ENCODE measurements at regions not wholly inside any gene's neighbourhood (a gene's known extent, or its start where the extent isn't known, plus 50 kb on each side); places are given as distances from the start of the nearest gene placed in this dataset.

- no peak for DNase-seq (ENCODE audit: low spot score in 2 of 2)
- H3K36me3 ChIP-seq (replicated peaks), result no peaks in the 10 kb centered on the region
- no peak overlapping the region for H3K4me3 ChIP-seq
- H3K4me1 ChIP-seq, result no peaks in the 10 kb centered on the region
- no peaks in the 10 kb centered on the region for H3K9me3 ChIP-seq
- no peaks in the 10 kb centered on the region for H3K27me3 ChIP-seq (ENCODE audit: low read depth)
- in situ Hi-C loops (cut with MboI; ENCODE audit: low sequenced_read_pairs), result no loop called here
Observed at GRCh38 chr11:71188886-71189767, 63.2 kb downstream of the SHANK2 start.

GRCh38 chr11:71188073-71188472, 64.3 kb downstream of the SHANK2 start:
- Histone ChIP-seq H3K27me3 (ENCODE audit: low read depth) (no peaks in the 10 kb centered on the region), H3K9me3 (no peaks in the 10 kb centered on the region), H3K4me1 (no peaks in the 10 kb centered on the region), H3K36me3 (replicated peaks) (no peaks in the 10 kb centered on the region), H3K4me3 (no peak overlapping the region)
- in situ Hi-C loops (cut with MboI; ENCODE audit: low sequenced_read_pairs), result no loop called here
- DNase-seq (ENCODE audit: low spot score in 2 of 2), result no peak

- no peak for DNase-seq (ENCODE audit: low spot score in 2 of 2)
- no peaks in the 10 kb centered on the region for H3K27me3 ChIP-seq (ENCODE audit: low read depth)
- H3K4me3 ChIP-seq, result no peak overlapping the region
- no peaks in the 10 kb centered on the region for H3K9me3 ChIP-seq
- in situ Hi-C loops (cut with MboI; ENCODE audit: low sequenced_read_pairs), result no loop called here
- no peaks in the 10 kb centered on the region for H3K4me1 ChIP-seq
- H3K36me3 ChIP-seq (replicated peaks), result no peaks in the 10 kb centered on the region
Observed at GRCh38 chr11:71186806-71187205, 65.6 kb downstream of the SHANK2 start.

DNA sequence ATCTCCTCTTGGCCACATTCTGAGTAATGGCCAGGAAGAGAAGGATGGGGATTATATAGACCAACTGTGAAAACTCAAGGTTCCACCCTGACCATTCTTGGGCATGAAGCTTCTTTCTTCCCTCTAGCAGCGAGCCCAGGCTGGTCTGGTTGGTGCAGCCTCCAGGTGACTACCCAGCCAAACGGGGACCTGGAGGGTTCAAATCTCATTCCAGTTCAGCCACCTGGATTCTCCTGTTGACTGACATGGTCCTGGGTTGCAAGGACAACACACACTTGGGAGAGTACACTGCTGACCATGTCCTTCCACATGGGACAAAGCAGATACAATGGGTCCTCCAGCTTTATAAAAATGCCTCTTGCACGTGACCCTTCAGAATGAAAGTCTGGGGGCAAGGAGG, 67.0 kb downstream of the SHANK2 start:
- Histone ChIP-seq H3K9me3 (no peaks in the 10 kb centered on the region), H3K4me1 (no peaks in the 10 kb centered on the region), H3K27me3 (ENCODE audit: low read depth) (no peaks in the 10 kb centered on the region), H3K36me3 (replicated peaks) (no peaks in the 10 kb centered on the region), H3K4me3 (no peak overlapping the region)
- in situ Hi-C loops (cut with MboI; ENCODE audit: low sequenced_read_pairs), result no loop called here
- DNase-seq (ENCODE audit: low spot score in 2 of 2), result no peak

- H3K9me3 ChIP-seq, result no peaks in the 10 kb centered on the region
- in situ Hi-C loops (cut with MboI; ENCODE audit: low sequenced_read_pairs), result no loop called here
- H3K27me3 ChIP-seq (ENCODE audit: low read depth), result no peaks in the 10 kb centered on the region
- no peak for DNase-seq (ENCODE audit: low spot score in 2 of 2)
- H3K4me3 ChIP-seq, result no peak overlapping the region
- H3K4me1 ChIP-seq, result no peaks in the 10 kb centered on the region
- no peaks in the 10 kb centered on the region for H3K36me3 ChIP-seq (replicated peaks)
Observed at GRCh38 chr11:71184421-71185210, 67.8 kb downstream of the SHANK2 start.

- in situ Hi-C loops (cut with MboI; ENCODE audit: low sequenced_read_pairs), result no loop called here
- Histone ChIP-seq H3K9me3 (no peaks in the 10 kb centered on the region), H3K27me3 (ENCODE audit: low read depth) (no peaks in the 10 kb centered on the region), H3K4me3 (no peak overlapping the region), H3K4me1 (no peaks in the 10 kb centered on the region), H3K36me3 (replicated peaks) (no peaks in the 10 kb centered on the region)
- no peak for DNase-seq (ENCODE audit: low spot score in 2 of 2)
Observed at GRCh38 chr11:71183878-71184277, 68.5 kb downstream of the SHANK2 start.

DNA sequence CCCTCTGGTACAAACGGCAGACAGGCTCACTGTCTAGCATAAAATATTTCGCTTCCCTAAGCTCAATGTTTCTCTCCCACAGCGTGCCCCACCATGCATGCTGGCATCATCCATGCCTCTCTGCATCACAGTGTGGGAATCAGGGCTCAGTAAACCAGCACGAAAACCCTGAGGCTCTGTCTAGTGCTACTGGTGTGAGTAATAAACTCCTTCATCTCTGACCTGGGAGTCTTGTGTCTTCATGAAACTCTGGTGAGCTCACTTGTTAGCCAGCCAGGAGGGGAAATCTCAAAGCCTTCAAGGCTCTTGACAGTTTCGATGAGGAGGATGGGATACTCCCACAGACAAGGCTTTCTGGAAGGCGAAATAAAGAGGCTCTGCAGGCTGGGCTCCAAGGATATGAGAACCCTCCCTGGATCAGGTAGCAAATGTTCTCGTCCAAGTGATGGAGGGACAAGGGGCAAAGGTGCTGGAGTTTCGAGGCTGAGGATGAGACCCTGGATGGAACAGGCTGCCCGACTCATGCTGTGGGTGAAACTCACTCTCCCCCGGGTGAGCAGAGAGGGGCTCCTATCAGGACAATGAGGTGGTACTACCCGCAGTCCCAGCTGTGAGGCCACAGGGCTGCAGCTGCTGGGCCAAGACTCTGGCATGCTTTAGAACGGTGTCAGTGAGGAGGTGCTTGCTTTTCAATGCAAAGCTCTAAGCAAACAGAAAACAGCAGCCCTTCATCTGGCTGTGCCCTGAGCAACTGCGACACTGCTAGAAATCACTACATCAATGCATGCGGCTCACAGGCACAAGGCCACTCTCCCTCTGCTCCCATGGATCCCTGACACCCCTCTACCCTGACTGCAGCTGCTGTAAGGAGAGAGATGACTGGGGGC, 69.3 kb downstream of the SHANK2 start:
- H3K4me3 ChIP-seq, result no peak overlapping the region
- no peaks in the 10 kb centered on the region for H3K27me3 ChIP-seq (ENCODE audit: low read depth)
- H3K36me3 ChIP-seq (replicated peaks), result no peaks in the 10 kb centered on the region
- no peaks in the 10 kb centered on the region for H3K4me1 ChIP-seq
- no peaks in the 10 kb centered on the region for H3K9me3 ChIP-seq
- in situ Hi-C loops (cut with MboI; ENCODE audit: low sequenced_read_pairs), result no loop called here
- no peak for DNase-seq (ENCODE audit: low spot score in 2 of 2)

DNA sequence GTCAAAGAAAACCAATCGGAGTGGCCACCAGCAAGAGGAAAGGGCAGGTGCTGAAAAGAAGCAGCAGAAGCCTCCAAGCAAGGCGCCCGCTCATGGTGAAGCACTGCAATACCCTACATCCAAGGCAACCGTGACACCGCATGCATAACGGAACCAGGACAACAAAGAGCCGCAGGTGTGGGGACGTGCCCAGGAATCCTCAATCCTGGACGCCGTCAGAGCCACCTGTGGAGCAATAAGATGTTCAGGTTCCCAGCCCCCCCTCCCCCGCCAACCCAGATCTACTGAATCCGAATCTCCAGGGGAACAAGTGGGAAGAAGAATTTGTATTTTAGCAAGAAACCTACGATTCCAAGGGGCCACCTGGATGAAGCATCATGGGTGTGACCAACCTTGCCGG, 70.8 kb downstream of the SHANK2 start:
- no peaks in the 10 kb centered on the region for H3K36me3 ChIP-seq (replicated peaks)
- H3K27me3 ChIP-seq (ENCODE audit: low read depth), result no peaks in the 10 kb centered on the region
- in situ Hi-C loops (cut with MboI; ENCODE audit: low sequenced_read_pairs), result no loop called here
- no peak for DNase-seq (ENCODE audit: low spot score in 2 of 2)
- no peak overlapping the region for H3K4me3 ChIP-seq
- H3K9me3 ChIP-seq, result peaks cover 2% of the 10 kb centered on the region; the same call in 1 of the 2 replicates
- no peaks in the 10 kb centered on the region for H3K4me1 ChIP-seq

DNA sequence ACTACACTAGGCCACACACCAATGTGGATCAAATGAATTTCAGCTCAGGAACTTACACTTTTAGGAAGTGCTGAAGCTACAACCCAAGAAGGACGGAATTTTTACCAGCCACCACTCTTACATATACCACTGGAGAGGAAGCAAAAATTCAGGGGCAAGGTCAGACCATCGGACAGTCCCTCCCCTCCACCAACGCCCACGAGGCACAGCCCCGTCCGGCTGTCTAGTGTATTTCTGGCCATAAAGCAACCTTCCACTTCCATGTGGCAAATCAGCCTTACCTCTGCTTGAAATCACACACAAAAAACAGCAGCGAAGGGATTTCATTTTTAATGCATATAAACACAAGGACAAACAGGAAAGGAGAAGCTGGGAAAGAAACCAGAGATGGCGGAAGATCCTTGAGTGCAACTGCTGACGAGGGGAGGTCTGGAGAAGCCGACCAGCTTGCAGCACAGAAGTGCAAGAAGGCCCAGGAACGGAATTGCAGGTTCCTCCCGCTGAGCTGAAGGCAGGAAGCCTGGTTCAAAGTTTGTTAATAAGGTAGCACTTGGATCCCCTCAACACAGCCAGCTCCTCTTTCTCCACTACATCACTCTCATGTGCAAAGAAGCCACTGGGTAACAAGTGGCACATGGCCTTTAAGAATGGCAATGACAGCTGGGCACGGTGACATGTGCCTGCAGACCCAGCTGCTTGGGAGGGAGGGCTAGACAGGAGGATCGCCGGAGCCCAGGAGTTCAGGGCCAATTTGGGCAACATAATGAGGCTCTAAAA, 71.5 kb downstream of the SHANK2 start:
- Histone ChIP-seq H3K36me3 (replicated peaks) (no peaks in the 10 kb centered on the region), H3K4me1 (no peaks in the 10 kb centered on the region), H3K9me3 (peaks cover 2% of the 10 kb centered on the region; the same call in 1 of the 2 replicates), H3K4me3 (no peak overlapping the region), H3K27me3 (ENCODE audit: low read depth) (no peaks in the 10 kb centered on the region)
- in situ Hi-C loops (cut with MboI; ENCODE audit: low sequenced_read_pairs), result no loop called here
- no peak for DNase-seq (ENCODE audit: low spot score in 2 of 2)

- no peak for DNase-seq (ENCODE audit: low spot score in 2 of 2)
- no peak overlapping the region for H3K4me3 ChIP-seq
- no peaks in the 10 kb centered on the region for H3K4me1 ChIP-seq
- in situ Hi-C loops (cut with MboI; ENCODE audit: low sequenced_read_pairs), result no loop called here
- H3K36me3 ChIP-seq (replicated peaks), result no peaks in the 10 kb centered on the region
- no peaks in the 10 kb centered on the region for H3K27me3 ChIP-seq (ENCODE audit: low read depth)
- H3K9me3 ChIP-seq, result peaks cover 2% of the 10 kb centered on the region; the same call in 1 of the 2 replicates
Observed at GRCh38 chr11:71179877-71180605, 72.3 kb downstream of the SHANK2 start.

DNA sequence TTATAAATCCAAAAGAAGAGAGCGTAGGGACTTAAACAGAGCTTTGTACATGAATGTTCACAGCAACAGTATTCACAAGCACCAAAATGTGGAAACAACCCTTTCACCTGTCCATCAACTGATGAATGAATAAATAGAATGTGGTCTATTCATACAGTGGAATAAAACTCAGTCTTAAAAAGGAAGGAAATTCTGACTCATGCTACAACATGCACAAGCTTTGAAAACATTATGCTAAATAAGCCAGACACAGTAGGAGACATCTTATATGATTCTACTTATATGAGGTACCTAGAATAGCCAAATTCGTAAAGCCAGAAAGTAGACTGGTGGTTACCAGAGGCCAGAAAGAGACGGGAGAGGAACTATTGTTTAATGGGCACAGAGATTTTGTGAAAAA, 74.3 kb downstream of the SHANK2 start:
- in situ Hi-C loops (cut with MboI; ENCODE audit: low sequenced_read_pairs), result no loop called here
- no peak for DNase-seq (ENCODE audit: low spot score in 2 of 2)

DNA sequence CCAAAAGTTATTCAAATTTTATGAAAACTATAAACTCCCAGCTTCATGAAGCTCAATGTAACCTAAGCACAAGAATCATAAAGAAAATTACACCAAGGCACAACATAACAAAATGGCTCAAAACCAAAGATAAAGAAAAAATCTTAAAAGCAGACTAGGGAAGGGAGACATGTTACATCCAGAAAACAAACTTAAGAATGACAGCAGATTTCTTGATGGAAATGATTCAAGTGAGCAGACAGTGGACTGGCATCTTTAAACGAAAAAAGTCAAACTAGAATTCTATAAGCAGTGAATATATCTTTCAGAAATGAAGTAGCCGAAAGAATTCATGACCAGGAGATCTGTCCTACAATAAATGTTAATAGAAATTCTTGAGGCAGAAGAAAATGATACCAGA, 75.6 kb downstream of the SHANK2 start:
- no peaks in the 10 kb centered on the region for H3K4me1 ChIP-seq
- in situ Hi-C loops (cut with MboI; ENCODE audit: low sequenced_read_pairs), result no loop called here
- no peaks in the 10 kb centered on the region for H3K36me3 ChIP-seq (replicated peaks)
- no peaks in the 10 kb centered on the region for H3K27me3 ChIP-seq (ENCODE audit: low read depth)
- DNase-seq (ENCODE audit: low spot score in 2 of 2), result no peak
- no peak overlapping the region for H3K4me3 ChIP-seq
- peaks cover 2% of the 10 kb centered on the region; the same call in 1 of the 2 replicates for H3K9me3 ChIP-seq

More for the DNA sequence above, 74.3 kb downstream of the SHANK2 start:
- Histone ChIP-seq H3K4me1 (no peaks in the 10 kb centered on the region), H3K9me3 (peaks cover 2% of the 10 kb centered on the region; the same call in 1 of the 2 replicates), H3K4me3 (no peak overlapping the region), H3K36me3 (replicated peaks) (no peaks in the 10 kb centered on the region), H3K27me3 (ENCODE audit: low read depth) (no peaks in the 10 kb centered on the region)
